Activated T-cell treated with anti-CD3 and anti-CD28 coated beads, Interleukin-2, amount 50 U/mL, for 72 hours (primary cell): ENCODE measurements at regions not wholly inside any gene's neighbourhood (a gene's known extent, or its start where the extent isn't known, plus 50 kb on each side); places are given as distances from the start of the nearest gene placed in this dataset.

Experiments used
- ATAC-seq, 2 donors: fragments of 150-1000 bp; cut with Tn5 transposase; replicated peaks in 1 of 2; 2 replicates each; pipeline ENCODE4 v1.10.0; 2021; ENCODE audit warnings: moderate library complexity in 2 of 2, mild to moderate bottlenecking in 1 of 2
- DNase-seq, 2 donors: peaks; one replicate each; pipeline ENCODE4 v3.0.0; 2021 to 2022; ENCODE audit warnings: mixed read lengths in 1 of 2
- H3K27ac Mint-ChIP-seq: one replicate; pipeline ENCODE4 v1.8.0; 2022; ENCODE audit warnings: mild to moderate bottlenecking, moderate library complexity, mixed read lengths
- H3K27me3 Mint-ChIP-seq: one replicate; pipeline ENCODE4 v1.8.0; 2022; ENCODE audit warnings: low read depth, mixed read lengths
- H3K36me3 Mint-ChIP-seq, 2 donors: one replicate each; pipeline ENCODE4 v1.8.0; 2022; ENCODE audit warnings: mixed read lengths in 2 of 2, mild to moderate bottlenecking in 1 of 2; ENCODE audit not compliant: insufficient read depth in 2 of 2
- H3K4me1 Mint-ChIP-seq: one replicate; pipeline ENCODE4 v1.8.0; 2022; ENCODE audit warnings: low read depth, mixed read lengths
- H3K4me3 Mint-ChIP-seq, 2 donors: one replicate each; pipeline ENCODE4 v1.8.0; 2022; ENCODE audit warnings: mild to moderate bottlenecking in 2 of 2, mixed read lengths in 2 of 2, moderate library complexity in 2 of 2
- H3K9me3 Mint-ChIP-seq, 2 donors: one replicate each; pipeline ENCODE4 v1.8.0; 2022; ENCODE audit warnings: mixed read lengths in 2 of 2

GRCh38 chr13:76516586-76516985, 369.6 kb downstream of the KCTD12 start:
- H3K36me3 Mint-ChIP-seq, result no peaks in the 10 kb centered on the region
- H3K27ac Mint-ChIP-seq, result no peak overlapping the region
- DNase-seq (no peak), ATAC-seq (no peak)
- H3K4me1 Mint-ChIP-seq, result no peaks in the 10 kb centered on the region
- H3K27me3 Mint-ChIP-seq, result peaks cover 15% of the 10 kb centered on the region
- no peak overlapping the region for H3K4me3 Mint-ChIP-seq
- H3K9me3 Mint-ChIP-seq, result no peaks in the 10 kb centered on the region

DNA sequence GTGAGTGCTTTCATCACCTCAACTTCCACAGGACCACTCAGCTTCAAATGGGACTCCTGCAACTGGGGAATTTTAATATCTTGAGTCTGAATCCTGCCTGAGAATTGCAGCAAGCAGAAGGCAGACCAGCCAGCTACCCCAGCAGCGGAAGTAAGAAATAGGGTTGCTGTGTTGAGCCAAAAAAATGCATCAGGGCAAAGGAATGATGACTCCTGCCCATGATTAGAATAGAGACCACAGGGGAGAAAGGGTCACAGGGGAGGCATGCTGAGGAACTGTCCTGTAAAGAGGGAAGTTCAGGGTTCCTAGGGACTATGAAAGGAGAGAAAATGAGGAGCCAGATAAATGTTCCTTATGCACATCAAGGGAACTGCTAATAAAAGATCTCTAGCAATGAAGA, 370.2 kb downstream of the KCTD12 start:
- ATAC-seq (no peak), DNase-seq (no peak)
- Mint-ChIP-seq H3K4me1 (no peaks in the 10 kb centered on the region), H3K27me3 (peaks cover 15% of the 10 kb centered on the region), H3K4me3 (no peak overlapping the region), H3K36me3 (no peaks in the 10 kb centered on the region), H3K9me3 (no peaks in the 10 kb centered on the region), H3K27ac (no peak overlapping the region)

GRCh38 chr13:76512721-76513145, 373.5 kb downstream of the KCTD12 start:
- H3K9me3 Mint-ChIP-seq, result no peaks in the 10 kb centered on the region
- no peak for ATAC-seq
- no peak for DNase-seq
- peaks cover 15% of the 10 kb centered on the region for H3K27me3 Mint-ChIP-seq
- H3K27ac Mint-ChIP-seq, result no peak overlapping the region
- no peaks in the 10 kb centered on the region for H3K36me3 Mint-ChIP-seq
- no peaks in the 10 kb centered on the region for H3K4me1 Mint-ChIP-seq
- H3K4me3 Mint-ChIP-seq, result no peak overlapping the region

- Mint-ChIP-seq H3K36me3 (no peaks in the 10 kb centered on the region), H3K4me3 (no peak overlapping the region), H3K27ac (no peak overlapping the region), H3K9me3 (no peaks in the 10 kb centered on the region), H3K4me1 (no peaks in the 10 kb centered on the region), H3K27me3 (no peaks in the 10 kb centered on the region)
- ATAC-seq (no peak), DNase-seq (no peak)
Measured at GRCh38 chr13:76505437-76505836, 380.8 kb downstream of the KCTD12 start.

GRCh38 chr13:76503766-76504165, 382.4 kb downstream of the KCTD12 start:
- peaks cover 5% of the 10 kb centered on the region for H3K27me3 Mint-ChIP-seq
- DNase-seq (no peak), ATAC-seq (no peak)
- no peak overlapping the region for H3K4me3 Mint-ChIP-seq
- H3K4me1 Mint-ChIP-seq, result no peaks in the 10 kb centered on the region
- no peaks in the 10 kb centered on the region for H3K9me3 Mint-ChIP-seq
- no peak overlapping the region for H3K27ac Mint-ChIP-seq
- no peaks in the 10 kb centered on the region for H3K36me3 Mint-ChIP-seq

DNA sequence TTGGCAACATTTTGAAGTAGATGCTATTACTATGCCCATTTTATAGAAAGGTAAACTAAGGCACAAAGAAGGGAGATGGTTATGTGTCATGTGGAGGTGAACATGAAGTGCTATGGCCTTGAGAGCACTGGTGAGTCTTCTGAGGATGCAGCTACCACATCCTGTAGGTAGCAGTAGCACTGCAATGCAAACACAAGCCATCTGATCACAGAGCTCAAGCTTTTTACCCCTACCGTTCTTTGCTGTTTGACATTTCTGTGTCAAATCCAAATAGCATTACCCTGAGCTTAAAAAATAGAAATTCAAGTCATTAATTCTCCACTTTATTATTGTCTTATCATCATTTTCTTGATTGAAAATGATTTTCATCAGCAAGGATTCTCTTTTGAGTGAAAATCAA, 382.9 kb downstream of the KCTD12 start:
- Mint-ChIP-seq H3K27ac (no peak overlapping the region), H3K4me1 (no peaks in the 10 kb centered on the region), H3K36me3 (no peaks in the 10 kb centered on the region), H3K9me3 (no peaks in the 10 kb centered on the region), H3K27me3 (peaks cover 7% of the 10 kb centered on the region), H3K4me3 (no peak overlapping the region)
- no peak for ATAC-seq
- DNase-seq, result no peak

DNA sequence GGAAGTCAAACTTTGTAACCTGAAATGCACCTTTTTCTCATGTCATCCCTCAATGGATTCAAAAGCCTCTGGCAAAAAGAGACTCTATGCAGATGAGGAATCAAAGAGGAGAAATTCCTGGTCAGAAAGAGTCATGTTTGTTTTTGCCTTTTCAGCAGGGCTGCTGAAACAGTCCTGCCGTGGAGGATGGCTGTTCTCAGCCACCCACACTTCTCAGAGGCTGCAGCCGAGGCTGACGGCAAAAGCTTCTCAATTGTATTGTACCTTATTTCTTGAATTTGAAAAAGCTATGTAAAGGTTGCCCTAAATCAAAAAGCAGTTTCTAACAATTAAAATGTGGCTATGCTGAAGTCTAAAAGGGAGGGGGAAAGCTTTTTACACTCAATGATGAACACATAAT, 385.3 kb downstream of the KCTD12 start:
- Mint-ChIP-seq H3K27ac (no peak overlapping the region), H3K27me3 (peaks cover 14% of the 10 kb centered on the region), H3K4me1 (no peaks in the 10 kb centered on the region), H3K36me3 (no peaks in the 10 kb centered on the region), H3K9me3 (no peaks in the 10 kb centered on the region), H3K4me3 (no peak overlapping the region)
- DNase-seq (no peak), ATAC-seq (no peak)

GRCh38 chr13:76499891-76500290, 386.3 kb downstream of the KCTD12 start:
- Mint-ChIP-seq H3K27ac (no peak overlapping the region), H3K4me3 (no peak overlapping the region), H3K4me1 (no peaks in the 10 kb centered on the region), H3K27me3 (peaks cover 14% of the 10 kb centered on the region), H3K9me3 (no peaks in the 10 kb centered on the region), H3K36me3 (no peaks in the 10 kb centered on the region)
- ATAC-seq, result no peak
- DNase-seq, result no peak

- ATAC-seq, result no peak
- H3K4me1 Mint-ChIP-seq, result no peaks in the 10 kb centered on the region
- no peak overlapping the region for H3K27ac Mint-ChIP-seq
Measured at GRCh38 chr13:76489274-76489673, 396.9 kb downstream of the KCTD12 start.

GRCh38 chr13:76481738-76482137, 404.5 kb downstream of the KCTD12 start:
- DNase-seq (no peak), ATAC-seq (no peak)
- Mint-ChIP-seq H3K27ac (no peak overlapping the region), H3K4me3 (no peak overlapping the region), H3K36me3 (no peaks in the 10 kb centered on the region), H3K4me1 (no peaks in the 10 kb centered on the region), H3K27me3 (peaks cover 4% of the 10 kb centered on the region), H3K9me3 (no peaks in the 10 kb centered on the region)

More at GRCh38 chr13:76489274-76489673, 396.9 kb downstream of the KCTD12 start:
- H3K27me3 Mint-ChIP-seq, result peaks cover 4% of the 10 kb centered on the region
- H3K36me3 Mint-ChIP-seq, result no peaks in the 10 kb centered on the region
- H3K9me3 Mint-ChIP-seq, result no peaks in the 10 kb centered on the region
- H3K4me3 Mint-ChIP-seq, result no peak overlapping the region
- no peak for DNase-seq

- ATAC-seq, result no peak
- H3K4me1 Mint-ChIP-seq, result no peaks in the 10 kb centered on the region
Measured at GRCh38 chr13:76474966-76475365, 411.2 kb downstream of the KCTD12 start.

DNA sequence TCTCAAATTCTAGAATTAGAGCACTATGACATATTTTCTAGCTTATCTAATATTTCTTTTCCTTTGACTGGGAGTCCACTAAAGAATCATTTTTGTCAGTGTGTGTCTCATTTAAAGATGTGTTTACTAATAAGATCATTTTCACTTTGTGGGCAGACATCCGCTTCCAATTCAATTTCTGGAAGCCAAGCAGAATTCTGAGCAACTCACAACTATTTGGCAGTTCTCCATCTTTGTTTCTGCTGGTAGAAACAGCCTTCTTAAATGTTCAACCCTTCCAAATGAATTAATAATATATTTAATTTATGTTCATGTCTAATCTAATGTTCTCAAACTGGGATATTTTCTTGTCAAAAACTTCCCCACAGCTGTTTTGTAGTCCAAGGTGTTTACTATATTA, 411.8 kb downstream of the KCTD12 start:
- ATAC-seq (no peak), DNase-seq (no peak)
- H3K27me3 Mint-ChIP-seq, result peaks cover 9% of the 10 kb centered on the region
- H3K4me1 Mint-ChIP-seq, result no peaks in the 10 kb centered on the region
- no peak overlapping the region for H3K4me3 Mint-ChIP-seq
- H3K36me3 Mint-ChIP-seq, result no peaks in the 10 kb centered on the region
- H3K9me3 Mint-ChIP-seq, result no peaks in the 10 kb centered on the region
- no peak overlapping the region for H3K27ac Mint-ChIP-seq

More at GRCh38 chr13:76474966-76475365, 411.2 kb downstream of the KCTD12 start:
- Mint-ChIP-seq H3K27me3 (peaks cover 9% of the 10 kb centered on the region), H3K4me3 (no peak overlapping the region), H3K9me3 (no peaks in the 10 kb centered on the region), H3K36me3 (no peaks in the 10 kb centered on the region), H3K27ac (no peak overlapping the region)
- no peak for DNase-seq

DNA sequence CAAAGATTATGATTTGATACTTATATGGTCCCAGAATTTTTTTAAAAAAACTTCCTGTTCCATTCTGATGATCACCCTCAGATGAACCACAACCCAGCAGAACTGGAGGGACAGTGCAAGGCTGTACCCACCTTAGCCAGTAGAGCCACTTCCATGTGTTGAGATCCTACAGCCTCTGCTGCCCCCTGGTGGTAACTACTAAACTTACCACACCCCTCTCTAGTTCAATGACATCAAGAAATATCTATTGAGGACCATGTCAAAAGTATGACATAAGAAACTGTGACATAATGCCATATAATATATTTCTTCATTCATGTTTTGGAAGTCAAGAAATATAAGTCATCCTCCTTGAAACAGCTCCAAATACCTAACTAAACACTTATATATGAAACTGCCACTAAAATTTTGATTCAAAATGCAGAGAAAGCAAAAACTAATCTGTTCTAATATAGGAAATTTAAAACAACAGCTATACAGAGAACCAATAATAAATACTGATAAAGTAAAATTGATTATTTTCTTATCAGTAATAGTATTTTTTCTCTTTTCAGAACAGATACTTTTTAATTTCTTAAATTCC, 412.6 kb downstream of the KCTD12 start:
- no peak overlapping the region for H3K4me3 Mint-ChIP-seq
- H3K27me3 Mint-ChIP-seq, result peaks cover 9% of the 10 kb centered on the region
- ATAC-seq, result peak; percentile 92 to 93
- H3K9me3 Mint-ChIP-seq, result no peaks in the 10 kb centered on the region
- no peak overlapping the region for H3K27ac Mint-ChIP-seq
- H3K36me3 Mint-ChIP-seq, result no peaks in the 10 kb centered on the region
- DNase-seq, result peak; percentile 65 to 80
- H3K4me1 Mint-ChIP-seq, result no peaks in the 10 kb centered on the region

DNA sequence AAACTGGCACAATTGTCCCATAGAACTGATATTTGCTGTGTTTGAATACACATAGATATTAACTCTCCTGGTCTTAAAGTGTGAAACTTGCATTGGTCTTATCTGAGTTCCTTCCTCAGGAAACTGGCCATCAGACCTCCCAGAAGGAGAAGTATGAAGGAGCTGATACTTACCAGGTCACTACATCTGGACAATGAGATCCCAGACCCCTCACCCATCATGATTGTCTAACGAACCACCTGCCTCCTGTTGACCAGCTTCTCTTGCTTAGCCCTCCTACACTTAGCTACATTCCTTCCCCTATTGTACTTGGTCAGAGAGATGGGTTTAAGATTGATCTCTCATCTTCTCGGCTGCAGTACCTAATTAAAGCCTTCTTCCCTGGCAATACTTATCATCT, 413.3 kb downstream of the KCTD12 start:
- no peaks in the 10 kb centered on the region for H3K9me3 Mint-ChIP-seq
- H3K27ac Mint-ChIP-seq, result no peak overlapping the region
- H3K36me3 Mint-ChIP-seq, result no peaks in the 10 kb centered on the region
- no peak for ATAC-seq
- H3K4me1 Mint-ChIP-seq, result no peaks in the 10 kb centered on the region
- H3K27me3 Mint-ChIP-seq, result peaks cover 9% of the 10 kb centered on the region
- no peak for DNase-seq
- no peak overlapping the region for H3K4me3 Mint-ChIP-seq
